ENCODE measurements at regions not wholly inside any gene's neighbourhood (a gene's known extent, or its start where the extent isn't known, plus 50 kb on each side); places are given as distances from the start of the nearest gene placed in this dataset.

- Mint-ChIP-seq H3K27ac (ENCODE audit: unreplicated experiment) (no peak overlapping the region), H3K9me3 (ENCODE audit: unreplicated experiment) (no peaks in the 10 kb centered on the region), H3K27me3 (ENCODE audit: unreplicated experiment) (no peaks in the 10 kb centered on the region), H3K4me3 (ENCODE audit: unreplicated experiment) (no peak overlapping the region), H3K4me1 (ENCODE audit: unreplicated experiment) (peaks cover 28% of the 10 kb centered on the region), H3K36me3 (ENCODE audit: unreplicated experiment) (no peaks in the 10 kb centered on the region)
- no peak for TF ChIP-seq CTCF (IDR thresholded peaks at IDR 0.05)
- DNase-seq (ENCODE audit: extremely low spot score, unreplicated experiment), result no peak
Observed at GRCh38 chr6:133644548-133644891, 244.4 kb upstream of the TCF21 start.

GRCh38 chr6:133644892-133645619 lies 243.9 kb upstream of the TCF21 start:
- H3K27ac Mint-ChIP-seq (ENCODE audit: unreplicated experiment), result peak overlapping the region; percentile 83

GRCh38 chr6:133645966-133646740 lies 242.8 kb upstream of the TCF21 start:
- peak overlapping the region; percentile 15 for H3K4me3 Mint-ChIP-seq (ENCODE audit: unreplicated experiment)
- no peaks in the 10 kb centered on the region for H3K27me3 Mint-ChIP-seq (ENCODE audit: unreplicated experiment)
- no peak for DNase-seq (ENCODE audit: extremely low spot score, unreplicated experiment)
- TF ChIP-seq CTCF (IDR thresholded peaks at IDR 0.05), result no peak
- H3K27ac Mint-ChIP-seq (ENCODE audit: unreplicated experiment), result peak overlapping the region; percentile 83
- H3K4me1 Mint-ChIP-seq (ENCODE audit: unreplicated experiment), result peaks cover 28% of the 10 kb centered on the region
- no peaks in the 10 kb centered on the region for H3K36me3 Mint-ChIP-seq (ENCODE audit: unreplicated experiment)
- H3K9me3 Mint-ChIP-seq (ENCODE audit: unreplicated experiment), result no peaks in the 10 kb centered on the region

More at GRCh38 chr6:133644892-133645619, 243.9 kb upstream of the TCF21 start:
- no peak for TF ChIP-seq CTCF (IDR thresholded peaks at IDR 0.05)
- Mint-ChIP-seq H3K36me3 (ENCODE audit: unreplicated experiment) (no peaks in the 10 kb centered on the region), H3K9me3 (ENCODE audit: unreplicated experiment) (no peaks in the 10 kb centered on the region), H3K27me3 (ENCODE audit: unreplicated experiment) (no peaks in the 10 kb centered on the region), H3K4me3 (ENCODE audit: unreplicated experiment) (peak overlapping the region; percentile 16), H3K4me1 (ENCODE audit: unreplicated experiment) (peaks cover 28% of the 10 kb centered on the region)
- no peak for DNase-seq (ENCODE audit: extremely low spot score, unreplicated experiment)

GRCh38 chr6:133648581-133648980 lies 240.3 kb upstream of the TCF21 start:
- Mint-ChIP-seq H3K27ac (ENCODE audit: unreplicated experiment) (no peak overlapping the region), H3K27me3 (ENCODE audit: unreplicated experiment) (no peaks in the 10 kb centered on the region), H3K4me3 (ENCODE audit: unreplicated experiment) (no peak overlapping the region), H3K36me3 (ENCODE audit: unreplicated experiment) (no peaks in the 10 kb centered on the region), H3K4me1 (ENCODE audit: unreplicated experiment) (peaks cover 28% of the 10 kb centered on the region), H3K9me3 (ENCODE audit: unreplicated experiment) (no peaks in the 10 kb centered on the region)
- no peak for TF ChIP-seq CTCF (IDR thresholded peaks at IDR 0.05)
- DNase-seq (ENCODE audit: extremely low spot score, unreplicated experiment), result no peak

GRCh38 chr6:133671376-133671775 lies 217.5 kb upstream of the TCF21 start:
- Mint-ChIP-seq H3K27me3 (ENCODE audit: unreplicated experiment) (peaks cover 2% of the 10 kb centered on the region), H3K9me3 (ENCODE audit: unreplicated experiment) (no peaks in the 10 kb centered on the region), H3K4me1 (ENCODE audit: unreplicated experiment) (peaks cover 8% of the 10 kb centered on the region), H3K4me3 (ENCODE audit: unreplicated experiment) (no peak overlapping the region), H3K27ac (ENCODE audit: unreplicated experiment) (no peak overlapping the region), H3K36me3 (ENCODE audit: unreplicated experiment) (no peaks in the 10 kb centered on the region)
- no peak for DNase-seq (ENCODE audit: extremely low spot score, unreplicated experiment)
- no peak for TF ChIP-seq CTCF (IDR thresholded peaks at IDR 0.05)

Measured in osteocyte (in vitro differentiated cells).